GM19238 (cell line): ENCODE measurements at regions not wholly inside any gene's neighbourhood (a gene's known extent, or its start where the extent isn't known, plus 50 kb on each side); places are given as distances from the start of the nearest gene placed in this dataset.
"Not testable (repeated sequence)": the region's sequence is repeated elsewhere in the genome, so short reads cannot be mapped to it uniquely, and the experiment has no call there.

Source experiments
- DNase-seq: peaks from one replicate; pipeline ENCODE4 v3.0.0; 2011; ENCODE audit warnings: low spot score; ENCODE audit not compliant: insufficient read length

- DNase-seq: no peak
These were observed 273.7 kb downstream of the CETN3 start for GRCh38 chr5:90135779-90136378.

GRCh38 chr5:90134892-90135291 is 274.7 kb downstream of the CETN3 start:
- DNase-seq: no peak

- DNase-seq: no peak
These were observed 275.2 kb downstream of the CETN3 start for GRCh38 chr5:90134381-90134780.

- DNase-seq: no peak
These were observed 275.6 kb downstream of the CETN3 start for GRCh38 chr5:90133941-90134340.

GRCh38 chr5:90131383-90132133 is 278.0 kb downstream of the CETN3 start:
- peak; percentile 16 for DNase-seq

GRCh38 chr5:90128551-90128950 is 281.0 kb downstream of the CETN3 start:
- no peak for DNase-seq

DNA sequence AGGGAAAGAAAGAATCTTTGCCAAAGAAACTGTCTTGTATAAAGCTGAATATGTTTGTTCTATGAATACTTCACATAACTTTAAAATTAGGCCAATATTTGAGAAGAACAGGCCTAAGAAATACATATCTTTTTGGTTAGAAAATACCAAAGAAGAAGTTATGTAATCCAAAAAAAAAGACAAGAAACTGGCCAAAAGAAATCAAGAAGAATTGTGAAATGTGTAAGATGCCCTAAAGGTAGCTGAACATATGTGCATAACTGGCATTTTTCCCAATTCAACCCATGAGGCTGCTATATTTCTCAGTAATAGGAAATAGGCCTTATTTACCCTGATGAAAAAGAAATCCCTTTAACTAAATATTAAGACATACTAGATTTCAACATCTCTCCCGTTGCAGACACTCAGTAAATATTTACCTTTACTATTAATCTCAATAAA is 290.0 kb downstream of the CETN3 start:
- DNase-seq: no peak

DNA sequence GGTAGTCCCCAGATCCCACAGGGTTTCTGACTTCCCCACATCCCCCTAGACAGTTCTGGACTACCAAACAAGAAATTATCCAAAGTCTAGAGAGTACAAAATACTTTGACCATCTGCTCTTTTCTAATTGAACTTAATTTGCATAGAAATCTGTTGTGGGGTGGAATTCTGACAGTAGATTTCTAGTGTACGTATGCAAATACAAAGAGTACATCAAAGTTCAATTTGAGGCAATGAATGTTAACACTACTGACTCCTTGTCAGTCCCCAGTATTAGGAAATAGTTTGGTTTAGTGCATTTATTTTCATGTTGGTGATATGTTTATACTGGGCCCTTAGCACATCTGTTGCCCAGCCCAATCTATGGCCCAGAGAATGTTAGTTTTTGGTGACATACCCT is 292.6 kb downstream of the CETN3 start:
- no peak for DNase-seq

DNA sequence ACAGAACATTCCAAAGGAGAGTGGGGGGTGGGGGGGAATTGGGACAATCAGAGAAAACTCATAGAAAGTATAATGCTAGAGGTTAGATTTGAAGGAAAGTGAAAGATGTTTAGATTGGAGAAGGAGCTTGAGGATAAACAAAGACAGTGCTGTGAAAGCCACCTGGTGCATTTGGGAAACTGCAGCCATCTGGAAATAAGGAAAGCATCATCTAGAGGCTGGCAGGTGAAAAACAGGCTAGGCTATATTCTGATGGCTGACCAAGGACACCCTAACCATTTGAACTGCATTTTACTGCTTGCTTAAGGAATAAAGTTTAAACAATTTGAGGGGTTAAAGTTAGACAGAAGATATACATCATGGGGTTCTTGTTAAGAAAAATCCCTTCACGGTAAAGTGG is 296.4 kb downstream of the CETN3 start:
- DNase-seq: no peak

DNA sequence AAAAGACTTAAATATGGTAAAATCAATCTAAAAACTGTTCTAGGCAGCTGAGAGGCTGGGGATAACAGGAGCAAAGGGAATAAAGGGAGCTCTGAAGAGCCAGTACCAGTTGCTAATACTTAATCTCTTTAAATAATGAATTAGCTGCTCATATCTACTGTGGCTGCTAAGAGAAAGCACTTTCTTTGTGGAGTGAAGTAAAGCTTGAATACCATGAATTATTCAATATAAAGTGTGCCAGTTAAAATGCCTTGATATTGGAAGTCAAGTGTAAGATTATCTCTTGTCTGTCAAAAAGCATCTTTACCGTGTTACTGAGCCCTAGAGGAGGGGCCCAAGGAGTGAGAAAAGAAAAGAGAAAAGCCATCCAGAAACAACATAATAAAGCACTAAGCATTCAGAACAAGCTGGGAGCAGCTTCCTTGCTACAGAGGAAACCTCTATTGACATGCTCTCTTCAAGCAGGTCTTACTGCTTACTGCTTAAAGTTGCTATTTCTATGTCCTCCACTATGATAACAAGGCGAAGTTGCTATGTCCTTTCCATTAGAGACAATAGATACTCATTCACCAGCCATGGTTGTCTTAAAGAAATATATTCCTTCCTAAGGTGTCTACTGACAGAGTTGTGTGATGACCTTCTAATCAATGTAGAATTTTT is 297.4 kb downstream of the CETN3 start:
- no peak for DNase-seq

DNA sequence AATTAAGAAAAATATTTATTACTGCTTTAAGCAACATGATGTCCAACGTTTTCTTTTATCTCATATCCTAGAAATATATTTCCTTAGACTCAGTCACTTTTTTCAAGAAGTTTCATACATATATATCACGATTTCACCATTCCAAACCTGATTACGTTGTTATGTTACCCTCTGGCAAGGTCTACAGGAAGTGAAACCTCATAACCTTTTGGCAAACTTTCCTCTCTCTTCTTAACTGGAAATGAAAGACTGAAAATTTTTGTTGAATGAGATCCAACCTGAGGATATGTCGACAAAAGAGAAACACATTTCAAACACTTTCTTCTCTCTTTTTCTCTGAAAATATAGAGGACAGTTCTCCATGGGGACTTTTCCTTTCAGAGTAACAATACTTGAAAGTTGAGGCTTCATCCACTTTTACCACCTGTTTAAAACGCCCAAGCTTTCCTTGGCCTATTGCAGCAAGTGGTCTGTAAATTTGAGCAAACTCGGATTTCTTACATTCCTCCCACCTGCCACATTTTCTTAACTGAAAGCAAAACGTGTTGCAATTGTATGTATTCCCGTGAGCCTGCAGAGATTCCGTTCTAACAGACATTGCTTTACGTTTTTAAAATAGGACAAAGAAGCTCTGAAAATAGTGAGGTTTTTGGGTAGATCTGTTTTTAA is 298.1 kb downstream of the CETN3 start:
- no peak for DNase-seq

GRCh38 chr5:90109285-90109684 is 300.3 kb downstream of the CETN3 start:
- DNase-seq: no peak

DNA sequence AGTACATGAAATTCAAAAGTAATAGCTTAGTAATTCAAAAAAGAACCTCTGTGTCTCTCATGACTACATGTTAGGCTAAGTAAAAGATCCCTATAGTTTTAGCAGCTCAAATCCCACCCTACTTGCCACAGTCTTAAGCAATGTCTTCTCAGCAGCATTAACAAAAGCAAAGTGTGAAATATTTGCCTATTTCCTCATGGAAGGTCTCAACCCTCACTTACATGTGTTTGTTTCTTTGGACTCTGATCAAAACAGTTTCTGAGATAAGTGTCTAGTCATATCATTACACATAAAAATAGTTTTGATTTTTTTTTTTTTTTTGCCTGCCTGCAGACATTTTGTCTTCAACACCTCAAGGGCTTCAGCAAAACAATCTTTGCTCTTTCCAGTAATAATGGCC is 310.5 kb downstream of the CETN3 start:
- no peak for DNase-seq

DNA sequence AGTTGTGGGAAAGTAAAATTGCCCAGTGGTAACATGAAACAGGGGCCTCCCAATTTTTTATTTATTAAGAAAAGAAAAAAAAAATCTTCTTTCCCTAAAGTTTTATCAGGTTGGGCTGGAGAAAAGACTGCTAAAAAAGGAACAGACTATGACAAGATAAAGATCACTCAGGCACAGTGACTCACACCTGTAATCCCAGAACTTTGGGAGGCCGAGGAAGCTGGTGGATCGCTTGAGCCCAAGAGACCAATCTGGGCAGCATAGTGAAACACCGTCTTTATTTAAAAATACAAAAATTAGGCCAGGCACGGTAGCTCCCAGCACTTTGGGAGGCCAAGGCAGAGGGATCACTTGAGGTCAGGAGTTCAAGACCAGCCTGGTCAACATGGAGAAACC is 312.5 kb downstream of the CETN3 start:
- no peak for DNase-seq

GRCh38 chr5:90096415-90097081 is 313.0 kb downstream of the CETN3 start:
- no peak for DNase-seq

DNA sequence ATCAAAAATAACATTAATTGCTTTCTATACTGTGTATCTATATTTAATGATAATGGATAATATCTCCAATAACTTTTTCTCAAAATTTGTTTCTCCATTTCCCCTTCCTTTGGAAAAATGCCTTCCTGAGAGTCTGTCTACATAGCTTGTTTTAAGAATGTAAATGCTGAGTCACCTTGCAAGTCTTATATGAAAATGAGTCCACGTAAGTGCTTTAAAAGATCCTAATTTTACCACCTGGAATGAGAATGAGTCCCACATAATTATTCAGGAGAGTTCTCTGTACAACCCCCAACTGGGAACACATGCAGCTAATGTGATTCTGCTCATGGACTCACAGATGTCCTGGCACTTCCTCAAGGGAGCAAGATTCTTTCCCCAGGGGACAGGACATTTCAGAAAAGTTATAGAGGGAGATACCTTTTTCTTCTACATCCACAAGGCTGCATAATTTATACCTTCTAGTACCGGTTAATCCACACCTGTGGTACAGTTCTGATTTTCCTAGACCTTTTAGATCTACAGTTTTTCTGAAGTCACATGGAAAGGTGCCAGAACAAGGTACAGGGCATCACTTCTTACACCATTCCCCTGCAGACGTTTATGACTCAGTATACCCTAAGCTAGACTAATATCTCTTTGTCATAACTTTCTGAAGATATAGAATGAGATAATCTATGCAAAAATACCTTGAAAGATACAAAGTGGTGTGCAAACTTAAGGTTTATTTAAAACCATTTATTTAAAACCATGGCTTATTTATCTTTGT is 314.1 kb downstream of the CETN3 start:
- no peak for DNase-seq

DNA sequence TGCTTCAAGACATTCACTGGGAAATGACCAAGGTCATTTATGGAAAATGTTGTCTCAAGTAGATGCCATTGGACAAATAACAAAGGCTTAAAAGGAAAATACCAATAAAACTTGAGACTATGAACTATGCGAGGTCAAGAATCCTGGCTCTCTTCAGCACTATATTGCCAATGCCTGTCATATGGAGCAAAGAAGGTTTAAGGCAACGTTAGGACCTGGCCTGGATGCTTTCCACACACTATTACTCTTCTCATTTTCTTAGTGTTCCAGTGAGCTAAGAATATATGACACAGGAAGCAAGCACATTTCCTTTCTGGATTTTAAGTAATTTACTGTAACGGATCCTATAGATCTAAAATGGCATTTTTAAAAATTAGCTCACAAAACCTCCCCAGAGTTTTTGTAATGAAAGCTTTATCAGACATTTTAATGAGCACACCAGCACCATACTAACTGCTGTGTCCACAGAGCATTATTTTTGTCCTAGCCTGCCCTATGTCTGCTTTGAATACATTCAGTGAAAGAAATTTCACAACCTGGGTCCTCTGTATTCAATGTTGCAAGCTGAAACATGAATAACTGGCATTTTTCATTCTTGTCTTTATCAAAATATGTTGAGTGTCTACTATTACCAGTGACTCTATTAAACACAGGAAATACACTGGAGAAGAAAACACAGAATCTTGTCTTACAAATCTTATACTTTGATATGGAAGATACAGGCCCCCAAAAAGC is 315.6 kb downstream of the CETN3 start:
- no peak for DNase-seq

DNA sequence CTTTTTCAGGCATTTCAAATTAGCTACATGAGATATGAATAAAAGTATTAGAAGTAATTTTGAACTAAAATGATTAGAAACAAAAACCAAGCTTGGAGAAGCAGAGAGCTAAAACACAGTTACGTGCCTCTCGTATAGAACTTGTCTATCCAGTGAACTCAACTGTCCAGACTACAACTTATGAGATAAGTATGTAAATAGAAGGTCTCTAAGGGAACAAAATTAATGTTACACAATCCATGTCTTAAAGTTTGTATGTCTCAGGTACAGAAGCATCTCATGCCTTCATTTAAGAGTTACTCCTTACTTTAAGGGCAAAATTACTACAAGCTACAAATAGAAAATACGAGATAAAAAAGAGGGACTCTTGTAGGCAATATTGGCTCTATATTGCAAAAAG is 316.8 kb downstream of the CETN3 start:
- no peak for DNase-seq

DNA sequence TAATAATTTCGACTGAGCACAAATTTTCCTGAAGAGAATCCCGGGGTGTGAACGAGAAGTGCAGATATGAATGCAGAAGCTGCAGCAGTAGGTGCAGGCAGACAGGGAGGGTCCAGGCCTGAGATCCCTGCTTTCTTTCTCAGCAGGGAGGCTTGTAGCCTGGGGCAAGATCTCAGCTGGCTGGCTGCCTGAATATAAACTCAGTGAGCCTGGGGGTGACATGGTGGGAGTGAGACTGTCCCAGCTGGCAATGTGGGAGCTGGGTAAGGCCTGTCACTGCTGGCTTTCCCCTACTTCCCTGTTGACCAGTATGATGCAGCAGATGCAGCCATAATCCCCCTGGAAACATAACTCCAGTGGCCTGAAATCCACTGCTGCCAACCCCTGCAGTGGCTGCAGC is 325.2 kb downstream of the CETN3 start:
- DNase-seq: no peak

- DNase-seq: not testable (repeated sequence)
These were observed 336.5 kb downstream of the CETN3 start for GRCh38 chr5:90073026-90073570.
